ENCODE measurements at regions not wholly inside any gene's neighbourhood (a gene's known extent, or its start where the extent isn't known, plus 50 kb on each side); places are given as distances from the start of the nearest gene placed in this dataset.
A peak's percentile ranks its signal among the peaks of the same experiment; 100 is the strongest.

GRCh38 chr5:92909602-92909962, 671.4 kb downstream of the NR2F1-AS1 start:
- H2AFZ ChIP-seq (ENCODE audit: low read length): no peak overlapping the region
- DNase-seq (ENCODE audit: low read depth in 2 of 2): peak; percentile 19 to 31

GRCh38 chr5:92908952-92909601, 671.9 kb downstream of the NR2F1-AS1 start:
- Histone ChIP-seq H3K4me1 (ENCODE audit: control insufficient read depth, extremely low read depth, insufficient read depth, low read length) (no peaks in the 10 kb centered on the region), H3K79me2 (ENCODE audit: control insufficient read depth, insufficient read depth, low read length) (no peaks in the 10 kb centered on the region), H3K27me3 (ENCODE audit: control insufficient read depth, insufficient read depth, low read length) (no peaks in the 10 kb centered on the region), H3K27ac (ENCODE audit: insufficient read depth, low read length) (no peak overlapping the region), H3K9ac (ENCODE audit: insufficient read depth, low read length) (no peak overlapping the region), H4K20me1 (ENCODE audit: control insufficient read depth, extremely low read depth, insufficient read depth, low read length) (no peaks in the 10 kb centered on the region), H3K4me3 (replicated peaks in 1 of 4; ENCODE audit: control extremely low read depth in 1 of 4, insufficient read depth in 1 of 4, low read depth in 3 of 4, low read length in 4 of 4) (no peak overlapping the region), H2AFZ (ENCODE audit: low read length) (no peak overlapping the region), H3K9me3 (ENCODE audit: control insufficient read depth, insufficient read depth, low read depth, low read length) (no peaks in the 10 kb centered on the region), H3K36me3 (ENCODE audit: control insufficient read depth, insufficient read depth, low read length) (no peaks in the 10 kb centered on the region), H3K4me2 (ENCODE audit: extremely low read depth, insufficient read depth, low read length) (no peak overlapping the region)
- TF ChIP-seq EZH2 (IDR thresholded peaks at IDR 0.05; ENCODE audit: low read length, missing control alignments) (no peak), CTCF (conservative IDR thresholded peaks at IDR 0.05 in 1 of 2, IDR thresholded peaks at IDR 0.05 in 1 of 2; ENCODE audit: low read depth in 1 of 2, low read length in 2 of 2) (no peak)
- no peak for DNase-seq (ENCODE audit: low read depth in 2 of 2)

More at GRCh38 chr5:92909602-92909962, 671.4 kb downstream of the NR2F1-AS1 start:
- Histone ChIP-seq H3K9ac (ENCODE audit: insufficient read depth, low read length) (no peak overlapping the region), H3K4me1 (ENCODE audit: control insufficient read depth, extremely low read depth, insufficient read depth, low read length) (no peaks in the 10 kb centered on the region), H3K36me3 (ENCODE audit: control insufficient read depth, insufficient read depth, low read length) (no peaks in the 10 kb centered on the region), H3K27me3 (ENCODE audit: control insufficient read depth, insufficient read depth, low read length) (no peaks in the 10 kb centered on the region), H3K27ac (ENCODE audit: insufficient read depth, low read length) (no peak overlapping the region), H3K4me3 (replicated peaks in 1 of 4; ENCODE audit: control extremely low read depth in 1 of 4, insufficient read depth in 1 of 4, low read depth in 3 of 4, low read length in 4 of 4) (no peak overlapping the region), H4K20me1 (ENCODE audit: control insufficient read depth, extremely low read depth, insufficient read depth, low read length) (no peaks in the 10 kb centered on the region), H3K79me2 (ENCODE audit: control insufficient read depth, insufficient read depth, low read length) (no peaks in the 10 kb centered on the region), H3K9me3 (ENCODE audit: control insufficient read depth, insufficient read depth, low read depth, low read length) (no peaks in the 10 kb centered on the region), H3K4me2 (ENCODE audit: extremely low read depth, insufficient read depth, low read length) (no peak overlapping the region)
- TF ChIP-seq CTCF (conservative IDR thresholded peaks at IDR 0.05 in 1 of 2, IDR thresholded peaks at IDR 0.05 in 1 of 2; ENCODE audit: low read depth in 1 of 2, low read length in 2 of 2) (peak; percentile 21 to 69), EZH2 (IDR thresholded peaks at IDR 0.05; ENCODE audit: low read length, missing control alignments) (no peak)

GRCh38 chr5:92907938-92908606, 672.9 kb downstream of the NR2F1-AS1 start:
- Histone ChIP-seq H4K20me1 (ENCODE audit: control insufficient read depth, extremely low read depth, insufficient read depth, low read length) (no peaks in the 10 kb centered on the region), H3K79me2 (ENCODE audit: control insufficient read depth, insufficient read depth, low read length) (no peaks in the 10 kb centered on the region), H3K9ac (ENCODE audit: insufficient read depth, low read length) (no peak overlapping the region), H3K4me2 (ENCODE audit: extremely low read depth, insufficient read depth, low read length) (no peak overlapping the region), H3K9me3 (ENCODE audit: control insufficient read depth, insufficient read depth, low read depth, low read length) (no peaks in the 10 kb centered on the region), H3K4me1 (ENCODE audit: control insufficient read depth, extremely low read depth, insufficient read depth, low read length) (no peaks in the 10 kb centered on the region), H3K4me3 (replicated peaks in 1 of 4; ENCODE audit: control extremely low read depth in 1 of 4, insufficient read depth in 1 of 4, low read depth in 3 of 4, low read length in 4 of 4) (no peak overlapping the region), H2AFZ (ENCODE audit: low read length) (no peak overlapping the region), H3K36me3 (ENCODE audit: control insufficient read depth, insufficient read depth, low read length) (no peaks in the 10 kb centered on the region), H3K27me3 (ENCODE audit: control insufficient read depth, insufficient read depth, low read length) (no peaks in the 10 kb centered on the region), H3K27ac (ENCODE audit: insufficient read depth, low read length) (no peak overlapping the region)
- DNase-seq (ENCODE audit: low read depth in 2 of 2): peak; percentile 80
- TF ChIP-seq EZH2 (IDR thresholded peaks at IDR 0.05; ENCODE audit: low read length, missing control alignments): no peak
- no peak for TF ChIP-seq CTCF (conservative IDR thresholded peaks at IDR 0.05 in 1 of 2, IDR thresholded peaks at IDR 0.05 in 1 of 2; ENCODE audit: low read depth in 1 of 2, low read length in 2 of 2)

All from fibroblast of lung (primary cell).